ENCODE measurements at regions not wholly inside any gene's neighbourhood (a gene's known extent, or its start where the extent isn't known, plus 50 kb on each side); places are given as distances from the start of the nearest gene placed in this dataset.

GRCh38 chr7:152905949-152906348 is 146.4 kb downstream of the ACTR3B start:
- Histone ChIP-seq H3K4me1 (no peaks in the 10 kb centered on the region), H3K36me3 (no peaks in the 10 kb centered on the region), H3K27me3 (peaks cover 0 to 5% (median 0%) of the 10 kb centered on the region in 3 donors), H3K9me3 (no peaks in the 10 kb centered on the region), H3K27ac (no peak overlapping the region), H3K4me3 (no peak overlapping the region)
- no peak for DNase-seq
- no peak for TF ChIP-seq EP300 (IDR thresholded peaks at IDR 0.05)
- TF ChIP-seq POLR2A (IDR thresholded peaks at IDR 0.05): no peak
- TF ChIP-seq POLR2AphosphoS5 (IDR thresholded peaks at IDR 0.05): no peak
- TF ChIP-seq, protein P1, sequence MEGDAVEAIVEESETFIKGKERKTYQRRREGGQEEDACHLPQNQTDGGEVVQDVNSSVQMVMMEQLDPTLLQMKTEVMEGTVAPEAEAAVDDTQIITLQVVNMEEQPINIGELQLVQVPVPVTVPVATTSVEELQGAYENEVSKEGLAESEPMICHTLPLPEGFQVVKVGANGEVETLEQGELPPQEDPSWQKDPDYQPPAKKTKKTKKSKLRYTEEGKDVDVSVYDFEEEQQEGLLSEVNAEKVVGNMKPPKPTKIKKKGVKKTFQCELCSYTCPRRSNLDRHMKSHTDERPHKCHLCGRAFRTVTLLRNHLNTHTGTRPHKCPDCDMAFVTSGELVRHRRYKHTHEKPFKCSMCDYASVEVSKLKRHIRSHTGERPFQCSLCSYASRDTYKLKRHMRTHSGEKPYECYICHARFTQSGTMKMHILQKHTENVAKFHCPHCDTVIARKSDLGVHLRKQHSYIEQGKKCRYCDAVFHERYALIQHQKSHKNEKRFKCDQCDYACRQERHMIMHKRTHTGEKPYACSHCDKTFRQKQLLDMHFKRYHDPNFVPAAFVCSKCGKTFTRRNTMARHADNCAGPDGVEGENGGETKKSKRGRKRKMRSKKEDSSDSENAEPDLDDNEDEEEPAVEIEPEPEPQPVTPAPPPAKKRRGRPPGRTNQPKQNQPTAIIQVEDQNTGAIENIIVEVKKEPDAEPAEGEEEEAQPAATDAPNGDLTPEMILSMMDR (IDR thresholded peaks at IDR 0.05): no peak
- intact Hi-C loops (cut with DNase I; ENCODE audit: low total_unique reads): no loop called here
- WGBS, 5 donors: 77 to 82% (median 81%) methylated on average over 2 of the region's 2 CpGs

GRCh38 chr7:152907042-152907761 is 147.7 kb downstream of the ACTR3B start:
- no peak overlapping the region for H3K4me3 ChIP-seq
- no peaks in the 10 kb centered on the region for H3K36me3 ChIP-seq
- H3K27ac ChIP-seq: no peak overlapping the region
- WGBS, 5 donors: 88 to 91% (median 89%) methylated on average over 11 of the region's 11 CpGs
- DNase-seq: no peak
- H3K27me3 ChIP-seq: peaks cover 0 to 5% (median 0%) of the 10 kb centered on the region in 3 donors
- TF ChIP-seq POLR2A (IDR thresholded peaks at IDR 0.05): no peak
- TF ChIP-seq EP300 (IDR thresholded peaks at IDR 0.05): no peak
- TF ChIP-seq POLR2AphosphoS5 (IDR thresholded peaks at IDR 0.05): no peak
- TF ChIP-seq, protein P1 (IDR thresholded peaks at IDR 0.05): no peak
- intact Hi-C loops (cut with DNase I; ENCODE audit: low total_unique reads): no loop called here
- no peaks in the 10 kb centered on the region for H3K9me3 ChIP-seq
- no peaks in the 10 kb centered on the region for H3K4me1 ChIP-seq

- no peaks in the 10 kb centered on the region for H3K36me3 ChIP-seq
- no peaks in the 10 kb centered on the region for H3K4me1 ChIP-seq
- no peak overlapping the region for H3K4me3 ChIP-seq
- intact Hi-C loops (cut with DNase I; ENCODE audit: low total_unique reads): no loop called here
- TF ChIP-seq POLR2A (IDR thresholded peaks at IDR 0.05): no peak
- no peak for TF ChIP-seq EP300 (IDR thresholded peaks at IDR 0.05)
- H3K9me3 ChIP-seq: no peaks in the 10 kb centered on the region
- DNase-seq: no peak
- WGBS, 5 donors: 76 to 90% (median 84%) methylated on average over 6 of the region's 6 CpGs
- no peak overlapping the region for H3K27ac ChIP-seq
- H3K27me3 ChIP-seq: peaks cover 0 to 5% (median 0%) of the 10 kb centered on the region in 3 donors
Observed at GRCh38 chr7:152909280-152909679, 149.7 kb downstream of the ACTR3B start.

DNA sequence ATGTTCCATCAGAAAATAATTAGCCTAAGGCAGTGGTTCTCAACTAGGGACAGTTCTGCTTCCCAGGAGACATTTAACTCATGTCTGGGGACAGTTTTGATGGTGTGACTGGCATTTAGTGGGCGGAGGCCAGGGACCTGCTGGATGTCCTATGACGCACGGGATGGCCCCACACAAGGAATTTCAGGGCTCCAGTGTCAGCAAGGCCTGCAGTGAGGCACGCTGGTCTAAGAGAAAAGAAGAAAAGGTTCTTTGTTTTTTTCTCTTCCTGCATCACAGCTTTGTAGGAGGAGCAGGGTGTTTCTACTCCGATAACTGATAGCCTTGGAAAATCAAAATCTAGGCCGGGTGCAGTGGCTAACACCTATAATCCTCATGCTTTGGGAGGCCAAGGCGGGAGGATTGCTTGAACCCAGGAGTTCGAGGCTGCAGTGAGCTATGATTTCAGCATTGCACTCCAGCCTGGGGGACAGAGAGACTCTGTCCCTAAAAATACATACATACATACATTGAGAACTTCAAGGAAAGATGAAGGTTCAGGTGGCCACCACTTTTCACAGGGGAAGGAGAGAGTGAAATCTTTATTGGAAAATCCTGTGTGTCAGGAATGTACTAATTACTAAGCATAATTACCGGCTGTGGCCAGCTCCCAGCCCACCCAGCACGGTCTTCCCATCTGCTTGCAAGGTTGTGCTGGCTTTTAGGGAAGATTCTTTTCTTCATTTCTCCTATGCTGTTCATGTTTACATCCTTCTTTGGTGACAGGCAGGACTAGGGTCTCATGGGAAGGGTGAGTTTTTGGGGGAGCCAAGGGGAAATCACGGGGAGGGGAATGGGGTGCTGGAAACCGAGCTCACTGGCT is 150.4 kb downstream of the ACTR3B start:
- Histone ChIP-seq H3K27me3 (peaks cover 0 to 5% (median 0%) of the 10 kb centered on the region in 3 donors), H3K9me3 (no peaks in the 10 kb centered on the region), H3K4me1 (no peaks in the 10 kb centered on the region), H3K4me3 (no peak overlapping the region), H3K36me3 (no peaks in the 10 kb centered on the region), H3K27ac (no peak overlapping the region)
- TF ChIP-seq EP300 (IDR thresholded peaks at IDR 0.05): no peak
- TF ChIP-seq POLR2AphosphoS5 (IDR thresholded peaks at IDR 0.05): no peak
- TF ChIP-seq POLR2A (IDR thresholded peaks at IDR 0.05): no peak
- TF ChIP-seq, protein P1 (IDR thresholded peaks at IDR 0.05): no peak
- DNase-seq: peak in 1 of 2 donors; percentile 17
- intact Hi-C loops (cut with DNase I; ENCODE audit: low total_unique reads): no loop called here
- WGBS, 5 donors: 48 to 64% (median 56%) methylated on average over 12 of the region's 12 CpGs
